Testis (tissue), 2 donors: ENCODE measurements at regions not wholly inside any gene's neighbourhood (a gene's known extent, or its start where the extent isn't known, plus 50 kb on each side); places are given as distances from the start of the nearest gene placed in this dataset.

Experiments
- CTCF ChIP-seq, 3 experiments: fragments of 450-650 bp in 2 of 3; fragments of 200-600 bp in 1 of 3; sonication (generic) in 1 of 3; IDR thresholded peaks; one replicate each; pipeline ENCODE4 v1.5.1; 2016 to 2019; ENCODE audit warnings: antibody characterized with exemption in 3 of 3, mild to moderate bottlenecking in 2 of 3, moderate library complexity in 1 of 3
- POLR2A ChIP-seq: fragments of 450-650 bp; IDR thresholded peaks from one replicate; pipeline ENCODE4 v1.6.1; 2017; ENCODE audit warnings: antibody characterized with exemption, mild to moderate bottlenecking, moderate library complexity

GRCh38 chr16:51557670-51558069 lies 406.6 kb upstream of the SALL1 start:
- no peak for TF ChIP-seq CTCF (IDR thresholded peaks at IDR 0.05)
- no peak for TF ChIP-seq POLR2A
